Activated CD4-positive, alpha-beta memory T cell treated with anti-CD3 and anti-CD28 coated beads for 36 hours (primary cell): ENCODE measurements at regions not wholly inside any gene's neighbourhood (a gene's known extent, or its start where the extent isn't known, plus 50 kb on each side); places are given as distances from the start of the nearest gene placed in this dataset.
"Not testable (repeated sequence)": the region's sequence is repeated elsewhere in the genome, so short reads cannot be mapped to it uniquely, and the experiment has no call there.

Experiments used
- CTCF ChIA-PET: fragments of 350-600 bp; sonication (Branson Sonifier 250); formaldehyde crosslinking; loops from one replicate; lab custom pipeline; 2021; ENCODE audit warnings: antibody characterized with exemption, inconsistent platforms; lab: Charles Lee
- POLR2A ChIA-PET: fragments of 350-600 bp; sonication (Branson Sonifier 250); formaldehyde crosslinking; loops from one replicate; lab custom pipeline; 2021; ENCODE audit warnings: antibody characterized with exemption; lab: Charles Lee
- DNase-seq: peaks from one replicate; pipeline ENCODE4 v3.0.0-alpha.2; 2020
- H3K27ac Mint-ChIP-seq: one replicate; pipeline ENCODE4 v1.8.0; 2021; ENCODE audit warnings: mixed read lengths
- H3K27me3 Mint-ChIP-seq: one replicate; pipeline ENCODE4 v1.8.0; 2021; ENCODE audit warnings: mixed read lengths
- H3K36me3 Mint-ChIP-seq: one replicate; pipeline ENCODE4 v1.8.0; 2021; ENCODE audit warnings: mixed read lengths
- H3K4me1 Mint-ChIP-seq: one replicate; pipeline ENCODE4 v1.8.0; 2021; ENCODE audit warnings: low read depth, mixed read lengths
- H3K4me3 Mint-ChIP-seq: one replicate; pipeline ENCODE4 v1.8.0; 2021; ENCODE audit warnings: mild to moderate bottlenecking, mixed read lengths
- H3K9me3 Mint-ChIP-seq: one replicate; pipeline ENCODE4 v1.8.0; 2021; ENCODE audit warnings: mixed read lengths
- intact Hi-C: fragments of 100-400 bp; cut with micrococcal nuclease; formaldehyde crosslinking; loops from one replicate; pipeline ENCODE4 v1.15.1; 2023

DNA sequence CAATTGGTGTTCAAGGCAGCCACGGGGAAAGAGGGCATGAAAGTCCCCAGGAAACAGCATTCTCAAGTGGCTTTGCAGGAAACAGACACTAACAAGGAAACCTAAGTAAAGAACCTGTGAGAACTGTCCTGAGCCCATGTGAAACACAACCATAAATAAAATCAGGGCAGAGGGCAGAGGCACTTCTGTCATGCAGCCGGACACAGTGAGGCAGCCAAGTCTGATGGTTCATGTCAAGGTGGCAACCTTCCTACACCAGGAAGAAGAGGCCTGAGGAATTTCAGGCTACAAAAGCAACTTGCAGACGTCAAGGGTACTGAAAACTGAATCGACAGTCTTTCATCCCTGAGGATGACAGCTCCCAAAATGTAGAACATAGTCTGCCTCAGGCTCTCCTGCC, 458.2 kb upstream of the NPVF start:
- peaks cover 10% of the 10 kb centered on the region for H3K27me3 Mint-ChIP-seq
- POLR2A ChIA-PET: no interaction called here

DNA sequence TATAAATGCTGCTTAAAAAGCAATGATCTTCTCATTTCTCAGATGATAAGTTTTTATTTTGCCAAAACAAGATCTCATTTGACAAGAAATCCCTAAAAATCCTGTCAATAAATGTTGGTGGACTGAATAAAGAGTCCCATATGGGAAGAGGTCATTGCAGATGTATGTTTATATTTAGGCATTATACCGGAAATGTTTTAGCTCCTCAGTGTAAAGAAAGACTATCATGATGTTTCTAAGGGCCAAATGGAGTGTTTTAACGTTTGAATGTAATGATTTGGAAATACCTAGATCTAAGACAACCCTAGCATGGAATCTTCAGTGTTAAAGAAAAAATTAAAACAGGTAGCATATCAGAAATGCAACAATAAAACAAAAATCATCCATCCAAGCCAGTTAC, 457.8 kb upstream of the NFE2L3 start:
- CTCF ChIA-PET: no interaction called here

More for the DNA sequence above, 458.2 kb upstream of the NPVF start:
- H3K36me3 Mint-ChIP-seq: no peaks in the 10 kb centered on the region
- H3K4me1 Mint-ChIP-seq: no peaks in the 10 kb centered on the region
- no peak overlapping the region for H3K4me3 Mint-ChIP-seq
- no peaks in the 10 kb centered on the region for H3K9me3 Mint-ChIP-seq
- intact Hi-C loops: no loop called here
- H3K27ac Mint-ChIP-seq: no peak overlapping the region
- no peak for DNase-seq
- CTCF ChIA-PET: no interaction called here

DNA sequence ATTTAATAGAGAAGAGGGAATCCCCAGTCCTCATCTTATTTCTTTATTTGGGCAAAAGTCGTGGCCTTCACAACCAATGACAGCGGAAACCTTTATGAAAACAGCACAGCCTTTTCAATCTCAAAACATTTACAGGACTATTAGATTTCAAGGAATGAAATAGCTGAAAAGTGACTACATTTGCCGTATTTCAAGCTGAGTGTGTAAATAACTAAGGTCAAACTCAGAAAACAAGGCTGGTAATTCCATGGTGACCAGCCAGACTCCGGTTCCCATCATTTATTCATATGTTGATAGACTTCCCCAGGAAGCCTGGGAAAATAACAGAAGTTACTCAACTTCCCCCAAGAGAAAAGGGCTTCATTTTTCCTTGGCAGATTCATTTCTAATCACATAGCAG, 457.3 kb upstream of the NFE2L3 start:
- Mint-ChIP-seq H3K4me1 (no peaks in the 10 kb centered on the region), H3K27ac (no peak overlapping the region), H3K27me3 (peaks cover 2% of the 10 kb centered on the region), H3K36me3 (no peaks in the 10 kb centered on the region), H3K9me3 (no peaks in the 10 kb centered on the region), H3K4me3 (no peak overlapping the region)
- POLR2A ChIA-PET: no interaction called here
- no peak for DNase-seq
- intact Hi-C loops: no loop called here
- CTCF ChIA-PET: no interaction called here

More for the DNA sequence above, 457.8 kb upstream of the NFE2L3 start:
- Mint-ChIP-seq H3K27me3 (peaks cover 2% of the 10 kb centered on the region), H3K4me1 (no peaks in the 10 kb centered on the region), H3K4me3 (no peak overlapping the region), H3K27ac (no peak overlapping the region), H3K9me3 (no peaks in the 10 kb centered on the region), H3K36me3 (no peaks in the 10 kb centered on the region)
- POLR2A ChIA-PET: no interaction called here
- intact Hi-C loops: no loop called here
- DNase-seq: no peak

DNA sequence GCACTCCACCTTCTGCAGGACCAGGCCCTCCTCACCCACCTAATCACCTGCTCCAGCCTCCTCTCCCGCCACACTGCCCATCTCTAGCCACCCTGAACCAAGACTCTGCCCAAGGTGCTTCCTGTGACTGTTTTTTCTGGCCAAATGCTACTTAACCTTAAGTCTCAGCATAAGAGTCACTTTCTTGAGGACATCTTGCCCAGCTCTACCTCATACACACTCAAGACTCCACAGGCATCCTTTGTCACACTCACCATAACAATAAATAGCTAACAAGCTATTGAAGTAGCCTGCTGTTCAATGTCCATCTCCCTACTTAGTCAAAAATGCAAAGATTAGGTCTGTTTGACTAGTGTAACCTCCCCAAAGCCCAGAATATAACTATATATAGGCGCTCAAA, 455.4 kb upstream of the NFE2L3 start:
- peaks cover 2% of the 10 kb centered on the region for H3K27me3 Mint-ChIP-seq
- H3K9me3 Mint-ChIP-seq: peaks cover 4% of the 10 kb centered on the region
- no peak overlapping the region for H3K4me3 Mint-ChIP-seq
- H3K36me3 Mint-ChIP-seq: no peaks in the 10 kb centered on the region
- intact Hi-C loops: no loop called here
- POLR2A ChIA-PET: no interaction called here
- no peaks in the 10 kb centered on the region for H3K4me1 Mint-ChIP-seq
- no peak for DNase-seq
- H3K27ac Mint-ChIP-seq: no peak overlapping the region
- CTCF ChIA-PET: no interaction called here

DNA sequence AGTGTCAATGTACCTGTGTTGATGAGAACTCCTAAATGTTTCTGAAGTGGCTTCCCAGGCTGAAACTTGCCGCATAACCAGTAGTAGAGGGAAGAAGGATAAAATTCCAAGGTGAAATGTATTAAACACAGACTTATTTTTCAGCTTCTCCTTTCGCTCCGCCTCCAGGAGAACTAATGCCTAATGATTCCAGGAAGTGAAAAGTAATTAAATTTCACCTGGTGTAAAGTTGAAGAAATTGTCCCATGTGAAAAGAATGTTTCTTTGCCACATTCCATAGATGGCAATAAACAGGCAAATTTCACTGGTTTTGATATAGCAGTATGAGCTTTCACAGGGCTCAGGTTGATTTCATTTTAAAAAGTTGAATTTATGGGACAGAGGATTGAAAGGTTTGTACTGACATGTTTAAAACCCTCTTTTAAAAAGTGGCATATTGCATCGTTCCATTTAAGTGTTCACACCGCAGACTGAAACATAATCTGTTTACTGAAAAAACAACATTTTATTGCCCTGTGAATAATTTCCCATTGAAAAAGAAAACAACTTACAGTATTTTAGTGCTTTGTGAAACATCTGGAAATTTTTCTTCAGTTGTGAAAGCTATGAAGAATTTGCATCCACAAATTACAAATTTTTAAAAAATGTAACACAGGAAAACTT, 453.4 kb upstream of the NFE2L3 start:
- H3K36me3 Mint-ChIP-seq: no peaks in the 10 kb centered on the region
- peaks cover 4% of the 10 kb centered on the region for H3K9me3 Mint-ChIP-seq
- H3K27ac Mint-ChIP-seq: no peak overlapping the region
- H3K4me3 Mint-ChIP-seq: no peak overlapping the region
- no peaks in the 10 kb centered on the region for H3K4me1 Mint-ChIP-seq
- POLR2A ChIA-PET: no interaction called here
- H3K27me3 Mint-ChIP-seq: peaks cover 2% of the 10 kb centered on the region
- intact Hi-C loops: no loop called here
- CTCF ChIA-PET: no interaction called here
- no peak for DNase-seq

DNA sequence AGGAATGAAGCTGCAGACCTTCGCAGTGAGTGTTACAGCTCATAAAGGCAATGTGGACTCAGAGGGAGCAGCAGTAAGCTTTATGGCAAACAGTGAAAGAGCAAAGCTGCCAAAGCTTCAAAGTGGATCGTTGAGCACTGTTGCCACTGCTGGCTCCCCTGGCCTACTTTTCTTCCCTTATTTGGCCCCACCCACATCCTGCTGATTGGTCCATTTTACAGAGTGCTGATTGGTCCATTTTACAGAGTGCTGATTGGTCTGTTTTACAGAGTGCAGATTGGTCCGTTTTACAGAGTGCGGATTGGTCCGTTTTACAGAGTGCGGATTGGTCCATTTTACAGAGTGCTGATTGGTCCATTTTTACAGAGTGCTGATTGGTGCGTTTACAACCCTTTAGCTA, 451.9 kb upstream of the NFE2L3 start:
- CTCF ChIA-PET, H3K27ac Mint-ChIP-seq, H3K9me3 Mint-ChIP-seq, H3K36me3 Mint-ChIP-seq, H3K4me3 Mint-ChIP-seq, POLR2A ChIA-PET, H3K4me1 Mint-ChIP-seq, H3K27me3 Mint-ChIP-seq, intact Hi-C loops, DNase-seq: not testable (repeated sequence)

DNA sequence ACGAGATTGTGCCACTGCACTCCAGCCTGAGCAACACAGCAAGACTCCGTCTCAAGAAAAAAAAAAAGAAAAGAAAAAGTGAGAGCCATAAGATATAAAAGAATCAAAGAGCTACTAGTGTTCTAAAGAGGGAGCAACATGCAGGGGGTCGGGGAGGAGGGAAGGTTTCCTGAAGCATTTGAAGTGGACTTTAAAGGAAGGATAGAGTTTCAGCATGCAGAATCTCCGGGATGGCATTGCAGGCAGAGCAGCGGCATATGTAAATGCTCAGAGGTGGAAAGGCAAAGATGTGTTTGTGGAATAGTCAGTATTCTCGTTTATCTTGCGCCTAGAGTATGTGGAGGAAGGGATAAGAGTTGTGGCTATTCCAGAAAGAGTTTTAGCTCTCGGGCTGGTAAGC, 447.6 kb upstream of the NFE2L3 start:
- POLR2A ChIA-PET: interaction anchor here (0.6 kb wide), 1 partner anchor 1780 kb away, joined by 3 read pairs; no protein-coding TSS in a partner anchor
- no peaks in the 10 kb centered on the region for H3K36me3 Mint-ChIP-seq

DNA sequence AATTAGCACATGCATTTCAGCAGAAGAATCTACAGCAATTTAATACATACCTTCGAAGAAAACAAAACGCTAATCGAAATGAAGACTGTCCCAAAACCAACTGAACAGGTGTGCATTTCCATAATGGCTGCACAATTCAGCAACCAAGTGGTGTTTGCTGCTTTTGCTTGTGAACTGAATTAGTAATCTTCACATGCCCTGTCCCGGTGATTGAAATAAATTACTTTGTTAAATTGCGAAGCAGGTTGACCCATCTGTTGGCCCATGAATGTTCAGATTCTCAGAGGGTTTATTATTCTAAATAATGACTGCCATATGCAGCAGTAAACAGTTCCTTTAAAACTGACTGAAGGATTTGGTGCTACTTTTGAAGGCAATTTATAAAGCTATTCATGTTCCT, 445.2 kb upstream of the NFE2L3 start:
- intact Hi-C loops: no loop called here
- no peak overlapping the region for H3K4me3 Mint-ChIP-seq
- peaks cover 3% of the 10 kb centered on the region for H3K27me3 Mint-ChIP-seq
- H3K4me1 Mint-ChIP-seq: no peaks in the 10 kb centered on the region
- H3K36me3 Mint-ChIP-seq: no peaks in the 10 kb centered on the region
- POLR2A ChIA-PET: no interaction called here
- CTCF ChIA-PET: no interaction called here
- H3K27ac Mint-ChIP-seq: no peak overlapping the region
- DNase-seq: no peak
- no peaks in the 10 kb centered on the region for H3K9me3 Mint-ChIP-seq

More for the DNA sequence above, 447.6 kb upstream of the NFE2L3 start:
- intact Hi-C loops: no loop called here
- H3K27me3 Mint-ChIP-seq: no peaks in the 10 kb centered on the region
- CTCF ChIA-PET: no interaction called here
- H3K9me3 Mint-ChIP-seq: peaks cover 4% of the 10 kb centered on the region
- no peaks in the 10 kb centered on the region for H3K4me1 Mint-ChIP-seq
- no peak overlapping the region for H3K4me3 Mint-ChIP-seq
- H3K27ac Mint-ChIP-seq: no peak overlapping the region
- no peak for DNase-seq

DNA sequence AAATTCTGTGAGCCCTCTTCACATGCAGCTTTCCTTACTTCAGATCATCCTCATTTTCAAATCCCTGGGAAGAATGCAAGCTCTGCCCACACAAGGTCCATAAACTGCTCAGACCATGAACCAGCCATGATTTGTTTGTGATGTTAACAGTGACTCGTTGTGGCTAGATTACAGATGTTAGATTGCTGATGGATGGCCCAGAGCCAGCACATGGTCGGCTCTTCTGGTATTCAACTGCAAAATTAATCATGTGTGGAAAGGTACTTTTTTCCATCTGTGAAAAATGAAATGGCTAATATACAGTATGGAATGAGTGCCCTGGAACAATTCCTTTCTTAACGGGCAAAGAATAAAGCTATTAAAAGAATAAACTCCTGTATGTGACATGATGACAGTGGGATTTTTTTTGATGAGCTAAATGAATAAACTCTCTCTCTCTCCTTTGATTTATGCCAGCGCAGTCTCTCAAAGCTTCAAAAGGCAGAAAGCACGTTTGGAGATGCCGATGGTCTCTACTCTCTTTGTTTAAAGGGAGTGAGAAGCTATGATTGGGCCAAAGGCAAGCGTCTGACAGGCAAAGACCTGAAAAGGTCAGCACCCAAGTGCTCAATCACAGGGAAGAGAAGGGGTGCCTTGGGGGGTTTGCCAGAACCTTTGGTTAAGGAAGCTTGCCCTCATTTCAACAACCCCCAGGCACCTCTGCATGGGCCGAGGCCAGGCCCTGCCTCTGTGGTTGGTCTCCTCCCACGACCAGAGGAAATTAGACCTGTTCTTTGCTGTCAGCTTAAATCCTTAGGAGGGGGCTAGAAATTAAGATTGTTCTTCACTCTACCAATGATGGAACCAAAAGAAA, 444.0 kb upstream of the NFE2L3 start:
- ChIA-PET POLR2A (no interaction called here), CTCF (no interaction called here)
- H3K4me1 Mint-ChIP-seq: no peaks in the 10 kb centered on the region
- no peaks in the 10 kb centered on the region for H3K9me3 Mint-ChIP-seq
- no peak overlapping the region for H3K27ac Mint-ChIP-seq
- no peaks in the 10 kb centered on the region for H3K36me3 Mint-ChIP-seq
- no peak overlapping the region for H3K4me3 Mint-ChIP-seq
- H3K27me3 Mint-ChIP-seq: peaks cover 3% of the 10 kb centered on the region
- no peak for DNase-seq
- intact Hi-C loops: no loop called here

DNA sequence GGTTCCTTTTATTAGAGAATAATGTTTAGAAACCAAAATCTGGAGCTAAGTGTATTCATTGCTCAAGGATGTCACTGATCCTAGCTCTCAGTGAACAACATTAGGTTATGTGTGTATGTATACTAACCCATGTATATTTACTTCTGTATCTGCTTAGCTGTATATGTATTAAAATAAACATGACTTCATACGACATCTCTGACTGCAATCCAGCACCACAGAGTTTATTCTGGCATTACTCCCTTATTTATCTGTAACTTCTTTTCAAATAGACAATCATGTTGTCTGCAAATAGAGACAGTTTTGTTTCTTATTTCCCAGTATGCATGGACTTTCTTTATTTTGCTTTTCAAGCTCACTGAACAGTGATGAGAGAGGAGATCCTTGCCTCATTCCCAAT, 441.0 kb upstream of the NFE2L3 start:
- peaks cover 3% of the 10 kb centered on the region for H3K27me3 Mint-ChIP-seq
- POLR2A ChIA-PET: no interaction called here

DNA sequence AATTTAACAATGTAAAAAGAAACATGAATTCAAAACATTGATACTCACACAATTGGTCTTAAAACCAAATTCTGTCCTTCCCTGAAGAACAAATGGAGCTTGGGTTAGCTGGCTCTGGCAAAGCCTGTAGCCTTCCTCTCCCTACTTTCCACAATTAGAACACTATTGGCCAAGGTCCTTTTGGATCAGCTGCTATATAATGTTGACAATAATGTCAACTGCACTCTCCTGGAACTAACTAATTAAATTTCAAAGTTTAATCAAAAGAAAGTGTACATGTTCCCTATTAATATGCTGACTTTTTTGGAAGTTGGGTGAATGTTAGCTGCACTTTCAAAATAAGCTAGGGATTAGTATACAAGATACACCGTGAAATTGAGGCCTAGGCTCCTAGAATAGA, 440.1 kb upstream of the NFE2L3 start:
- Mint-ChIP-seq H3K36me3 (no peaks in the 10 kb centered on the region), H3K4me3 (no peak overlapping the region), H3K4me1 (no peaks in the 10 kb centered on the region), H3K27me3 (peaks cover 3% of the 10 kb centered on the region), H3K27ac (no peak overlapping the region), H3K9me3 (no peaks in the 10 kb centered on the region)
- intact Hi-C loops: no loop called here
- POLR2A ChIA-PET: no interaction called here
- no peak for DNase-seq
- CTCF ChIA-PET: no interaction called here

More for the DNA sequence above, 441.0 kb upstream of the NFE2L3 start:
- CTCF ChIA-PET: no interaction called here
- H3K4me1 Mint-ChIP-seq: no peaks in the 10 kb centered on the region
- H3K27ac Mint-ChIP-seq: no peak overlapping the region
- intact Hi-C loops: no loop called here
- DNase-seq: no peak
- no peak overlapping the region for H3K4me3 Mint-ChIP-seq
- H3K9me3 Mint-ChIP-seq: no peaks in the 10 kb centered on the region
- no peaks in the 10 kb centered on the region for H3K36me3 Mint-ChIP-seq

DNA sequence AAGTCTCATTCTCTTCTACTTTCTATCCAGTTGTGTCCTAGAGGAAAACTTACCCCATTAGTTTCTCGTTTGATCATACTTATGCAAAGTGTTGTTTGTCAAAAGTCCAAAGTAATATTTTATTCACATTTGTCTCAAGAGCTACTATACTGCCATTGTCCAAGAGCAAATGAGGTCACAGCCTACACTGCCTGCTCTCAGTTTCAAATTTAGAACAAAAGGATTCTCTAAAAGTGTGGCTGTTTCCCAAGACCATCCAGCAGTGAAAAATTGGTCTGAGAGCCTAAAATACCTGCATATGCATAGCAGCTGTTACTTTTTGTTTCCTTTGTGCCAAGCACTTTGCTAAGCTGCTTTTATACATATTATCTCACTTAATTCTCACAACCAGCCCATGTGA, 439.5 kb upstream of the NFE2L3 start:
- ChIA-PET POLR2A (no interaction called here), CTCF (no interaction called here)
- no peak for DNase-seq
- H3K9me3 Mint-ChIP-seq: no peaks in the 10 kb centered on the region
- no peaks in the 10 kb centered on the region for H3K36me3 Mint-ChIP-seq
- intact Hi-C loops: no loop called here
- peaks cover 3% of the 10 kb centered on the region for H3K27me3 Mint-ChIP-seq
- H3K4me1 Mint-ChIP-seq: no peaks in the 10 kb centered on the region
- H3K4me3 Mint-ChIP-seq: no peak overlapping the region
- no peak overlapping the region for H3K27ac Mint-ChIP-seq

DNA sequence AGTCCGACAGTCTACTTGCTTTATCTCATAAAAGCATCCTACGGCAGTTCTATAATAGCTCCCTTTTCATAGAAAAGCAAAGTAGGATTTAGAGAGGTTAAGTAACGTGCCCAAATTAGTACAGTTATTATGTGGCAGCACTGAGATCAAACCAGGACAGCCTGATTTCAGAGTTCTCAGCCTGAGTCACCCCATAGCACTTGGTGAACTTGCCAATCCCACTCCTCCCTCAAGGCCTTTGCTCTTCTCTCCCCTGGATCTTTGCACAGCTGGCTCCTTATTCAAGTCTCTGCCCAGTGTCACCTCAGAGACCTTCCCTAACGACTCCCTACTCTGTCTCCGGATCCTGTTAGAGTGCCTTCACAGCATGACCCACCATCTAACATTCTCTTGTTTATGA, 438.0 kb upstream of the NFE2L3 start:
- Mint-ChIP-seq H3K9me3 (no peaks in the 10 kb centered on the region), H3K4me3 (no peak overlapping the region), H3K27ac (no peak overlapping the region), H3K27me3 (peaks cover 3% of the 10 kb centered on the region), H3K36me3 (no peaks in the 10 kb centered on the region), H3K4me1 (no peaks in the 10 kb centered on the region)
- intact Hi-C loops: no loop called here
- POLR2A ChIA-PET: no interaction called here
- CTCF ChIA-PET: no interaction called here
- no peak for DNase-seq
